ENCODE measurements at regions not wholly inside any gene's neighbourhood (a gene's known extent, or its start where the extent isn't known, plus 50 kb on each side); places are given as distances from the start of the nearest gene placed in this dataset.

GRCh38 chr6:163949431-163949830 lies 534.9 kb downstream of the QKI start:
- no peak for DNase-seq (ENCODE audit: low read depth)

GRCh38 chr6:163948250-163948649 lies 533.7 kb downstream of the QKI start:
- no peak for DNase-seq (ENCODE audit: low read depth)

- DNase-seq (ENCODE audit: low read depth), result no peak
These were observed 532.8 kb downstream of the QKI start for GRCh38 chr6:163947276-163947675.

GRCh38 chr6:163946437-163946836 lies 531.9 kb downstream of the QKI start:
- no peak for DNase-seq (ENCODE audit: low read depth)

- DNase-seq (ENCODE audit: low read depth), result no peak
These were observed 531.3 kb downstream of the QKI start for GRCh38 chr6:163945808-163946207.

- no peak for DNase-seq (ENCODE audit: low read depth)
These were observed 530.4 kb downstream of the QKI start for GRCh38 chr6:163944897-163945296.

- DNase-seq (ENCODE audit: low read depth), result no peak
These were observed 529.3 kb downstream of the QKI start for GRCh38 chr6:163943607-163944385.

GRCh38 chr6:163942790-163943189 lies 528.3 kb downstream of the QKI start:
- no peak for DNase-seq (ENCODE audit: low read depth)

GRCh38 chr6:163941624-163941976 lies 527.1 kb downstream of the QKI start:
- DNase-seq (ENCODE audit: low read depth), result no peak

- DNase-seq (ENCODE audit: low read depth), result no peak
These were observed 526.4 kb downstream of the QKI start for GRCh38 chr6:163940705-163941623.

GRCh38 chr6:163937071-163937470 lies 522.6 kb downstream of the QKI start:
- DNase-seq (ENCODE audit: low read depth), result no peak

- DNase-seq (ENCODE audit: low read depth), result no peak
These were observed 520.7 kb downstream of the QKI start for GRCh38 chr6:163935158-163935762.

GRCh38 chr6:163930012-163930411 lies 515.5 kb downstream of the QKI start:
- DNase-seq (ENCODE audit: low read depth), result no peak

GRCh38 chr6:163929538-163929937 lies 515.0 kb downstream of the QKI start:
- DNase-seq (ENCODE audit: low read depth), result no peak

- no peak for DNase-seq (ENCODE audit: low read depth)
These were observed 512.1 kb downstream of the QKI start for GRCh38 chr6:163926642-163927041.

GRCh38 chr6:163925839-163926238 lies 511.3 kb downstream of the QKI start:
- no peak for DNase-seq (ENCODE audit: low read depth)

- DNase-seq (ENCODE audit: low read depth), result no peak
These were observed 509.3 kb downstream of the QKI start for GRCh38 chr6:163923658-163924411.

- DNase-seq (ENCODE audit: low read depth), result no peak
These were observed 508.0 kb downstream of the QKI start for GRCh38 chr6:163922562-163922961.

GRCh38 chr6:163919652-163920051 lies 505.1 kb downstream of the QKI start:
- DNase-seq (ENCODE audit: low read depth), result no peak

GRCh38 chr6:163916315-163917081 lies 502.0 kb downstream of the QKI start:
- DNase-seq (ENCODE audit: low read depth), result no peak

- no peak for DNase-seq (ENCODE audit: low read depth)
These were observed 500.6 kb downstream of the QKI start for GRCh38 chr6:163915131-163915530.

Measured in activated T-helper 1 cell treated with Interleukin-2 at 50 U/mL for 16 hours (primary cell).